PC-3 (cell line): ENCODE measurements at regions not wholly inside any gene's neighbourhood (a gene's known extent, or its start where the extent isn't known, plus 50 kb on each side); places are given as distances from the start of the nearest gene placed in this dataset.

ENCODE experiments used
- ATAC-seq: fragments of 200-7000 bp; cut with Tn5 transposase; 2 replicates; pipeline ENCODE4 v1.9.1; 2020; ENCODE audit warnings: mild to moderate bottlenecking, moderate library complexity
- BruUV-seq: library from RNA; stranded (reverse); fragments of 400-500 nt; replicated peaks from 2 replicates; lab custom pipeline; 2021; lab: Mats Ljungman, UMichigan
- CTCF ChIA-PET: fragments of 300-600 bp; sonication (Branson Sonifier 250); formaldehyde crosslinking; loops from one replicate; lab custom pipeline; 2022; ENCODE audit warnings: antibody characterized with exemption; lab: Charles Lee
- POLR2A ChIA-PET: fragments of 300-600 bp; sonication (Branson Sonifier 250); formaldehyde crosslinking; loops from one replicate; lab custom pipeline; 2022; ENCODE audit warnings: antibody characterized with exemption; ENCODE audit not compliant: unreplicated experiment; lab: Charles Lee
- DNase-seq: peaks from one replicate; pipeline ENCODE4 v3.0.0-alpha.2; 2015
- H2AFZ ChIP-seq: fragments of 300-600 bp; sonication (generic); 2 replicates; pipeline ENCODE4 v1.6.0; 2016; ENCODE audit warnings: antibody characterized with exemption, low read length
- H3F3A ChIP-seq: fragments of 300-600 bp; sonication (generic); one replicate; pipeline ENCODE4 v1.6.0; 2017; ENCODE audit warnings: antibody characterized with exemption, low read length, control low read depth, mild to moderate bottlenecking; ENCODE audit not compliant: unreplicated experiment
- H3K27ac ChIP-seq: fragments of 300-600 bp; sonication (generic); 2 replicates; pipeline ENCODE4 v1.5.1; 2016; ENCODE audit warnings: mild to moderate bottlenecking, low read length
- H3K27me3 ChIP-seq: fragments of 300-600 bp; sonication (generic); 2 replicates; pipeline ENCODE4 v1.6.1; 2016; ENCODE audit warnings: low read length, mixed read lengths
- H3K36me3 ChIP-seq: fragments of 300-600 bp; sonication (generic); 2 replicates; pipeline ENCODE4 v1.6.1; 2016; ENCODE audit warnings: low read depth, mixed run types, low read length, mixed read lengths
- H3K4me1 ChIP-seq: fragments of 300-600 bp; sonication (generic); 2 replicates; pipeline ENCODE4 v1.5.1; 2016; ENCODE audit warnings: low read length; ENCODE audit not compliant: insufficient read depth
- H3K4me2 ChIP-seq: fragments of 300-600 bp; sonication (generic); 2 replicates; pipeline ENCODE4 v1.6.0; 2016; ENCODE audit warnings: low read length
- H3K4me3 ChIP-seq: fragments of 300-600 bp; sonication (generic); 2 replicates; pipeline ENCODE4 v1.5.1; 2016; ENCODE audit warnings: mild to moderate bottlenecking, low read length, mixed read lengths
- H3K79me2 ChIP-seq: fragments of 300-600 bp; sonication (generic); 2 replicates; pipeline ENCODE4 v1.6.1; 2017; ENCODE audit warnings: low read length, mixed read lengths
- H3K9ac ChIP-seq: fragments of 300-600 bp; sonication (generic); 2 replicates; pipeline ENCODE4 v1.6.0; 2016; ENCODE audit warnings: mild to moderate bottlenecking, low read length
- H3K9me2 ChIP-seq: fragments of 300-600 bp; sonication (generic); replicated peaks from 2 replicates; pipeline ENCODE4 v1.6.1; 2016; ENCODE audit warnings: mixed run types, low read length, mixed read lengths
- H3K9me3 ChIP-seq: fragments of 300-600 bp; sonication (generic); 2 replicates; pipeline ENCODE4 v1.6.1; 2016; ENCODE audit warnings: low read length, mixed read lengths
- H4K20me1 ChIP-seq: fragments of 300-600 bp; sonication (generic); 2 replicates; pipeline ENCODE4 v1.6.1; 2016; ENCODE audit warnings: low read length, mixed read lengths
- CTCF ChIP-seq: fragments of 300-600 bp; sonication (generic); conservative IDR thresholded peaks from 2 replicates; pipeline ENCODE4 v1.5.1; 2017; ENCODE audit warnings: antibody characterized with exemption, low read depth, mild to moderate bottlenecking, low read length
- EZH2 ChIP-seq: fragments of 300-600 bp; sonication (generic); IDR thresholded peaks from one replicate; pipeline ENCODE4 v1.6.1; 2017; ENCODE audit warnings: antibody characterized with exemption, mild to moderate bottlenecking, low read length; ENCODE audit not compliant: unreplicated experiment
- EZH2phosphoT487 ChIP-seq: fragments of 300-600 bp; sonication (generic); IDR thresholded peaks from 2 replicates; pipeline ENCODE4 v1.6.1; 2018; ENCODE audit warnings: mild to moderate bottlenecking, antibody characterized with exemption, low read length, borderline replicate concordance
- intact Hi-C: fragments of 100-400 bp; cut with micrococcal nuclease; formaldehyde crosslinking; loops from 2 replicates; pipeline ENCODE4 v1.9.0; 2023

- DNase-seq (no peak), ATAC-seq (no peak)
- intact Hi-C loops = no loop called here
- Histone ChIP-seq H3F3A (no peaks in the 10 kb centered on the region), H3K79me2 (no peaks in the 10 kb centered on the region), H3K36me3 (no peaks in the 10 kb centered on the region), H3K9me3 (no peaks in the 10 kb centered on the region), H4K20me1 (no peaks in the 10 kb centered on the region), H3K27me3 (no peaks in the 10 kb centered on the region), H2AFZ (no peak overlapping the region), H3K9me2 (no peaks in the 10 kb centered on the region), H3K27ac (no peak overlapping the region), H3K4me3 (no peak overlapping the region), H3K4me2 (no peak overlapping the region), H3K4me1 (no peaks in the 10 kb centered on the region), H3K9ac (no peak overlapping the region)
- ChIA-PET CTCF (no interaction called here), POLR2A (no interaction called here)
- no TSS peak for BruUV-seq
- TF ChIP-seq CTCF (no peak), EZH2 (no peak), EZH2phosphoT487 (no peak)
Observed at GRCh38 chr16:87170310-87170709, 146.9 kb downstream of the C16orf95 start.

- intact Hi-C loops = no loop called here
- H3K27me3 ChIP-seq = no peaks in the 10 kb centered on the region
- H3K4me1 ChIP-seq = no peaks in the 10 kb centered on the region
- no peak overlapping the region for H3K4me3 ChIP-seq
- BruUV-seq = no TSS peak
- H3K79me2 ChIP-seq = no peaks in the 10 kb centered on the region
- POLR2A ChIA-PET = no interaction called here
- no peak overlapping the region for H3K4me2 ChIP-seq
- no peak overlapping the region for H3K27ac ChIP-seq
- H3K36me3 ChIP-seq = no peaks in the 10 kb centered on the region
- no peaks in the 10 kb centered on the region for H3K9me3 ChIP-seq
- no peak overlapping the region for H3K9ac ChIP-seq
- CTCF ChIA-PET = no interaction called here
- no peak for ATAC-seq
- no peaks in the 10 kb centered on the region for H3F3A ChIP-seq
- no peak overlapping the region for H2AFZ ChIP-seq
- DNase-seq = no peak
- TF ChIP-seq CTCF (no peak), EZH2phosphoT487 (no peak), EZH2 (no peak)
- H3K9me2 ChIP-seq = no peaks in the 10 kb centered on the region
- no peaks in the 10 kb centered on the region for H4K20me1 ChIP-seq
Observed at GRCh38 chr16:87171723-87172122, 145.5 kb downstream of the C16orf95 start.

- POLR2A ChIA-PET = no interaction called here
- intact Hi-C loops = no loop called here
- H4K20me1 ChIP-seq = no peaks in the 10 kb centered on the region
- ATAC-seq = no peak
- H3F3A ChIP-seq = no peaks in the 10 kb centered on the region
- H3K9me3 ChIP-seq = no peaks in the 10 kb centered on the region
- CTCF ChIA-PET = no interaction called here
- H3K4me2 ChIP-seq = no peak overlapping the region
- H3K36me3 ChIP-seq = no peaks in the 10 kb centered on the region
- no peaks in the 10 kb centered on the region for H3K9me2 ChIP-seq
- TF ChIP-seq EZH2phosphoT487 = no peak
- TF ChIP-seq CTCF = peak; percentile 25; the same call in 1 of the 2 replicates
- H3K79me2 ChIP-seq = no peaks in the 10 kb centered on the region
- BruUV-seq = no TSS peak
- DNase-seq = no peak
- H3K27me3 ChIP-seq = no peaks in the 10 kb centered on the region
- H2AFZ ChIP-seq = no peak overlapping the region
- no peak overlapping the region for H3K4me3 ChIP-seq
- no peaks in the 10 kb centered on the region for H3K4me1 ChIP-seq
- no peak overlapping the region for H3K27ac ChIP-seq
- H3K9ac ChIP-seq = no peak overlapping the region
Observed at GRCh38 chr16:87172632-87173031, 144.6 kb downstream of the C16orf95 start.
